Spleen (tissue), 11 donors: ENCODE measurements at regions not wholly inside any gene's neighbourhood (a gene's known extent, or its start where the extent isn't known, plus 50 kb on each side); places are given as distances from the start of the nearest gene placed in this dataset.

ENCODE experiments used
- DNase-seq: peaks from one replicate; pipeline ENCODE4 v3.0.0-alpha.2; 2020
- H3K27ac ChIP-seq, 8 donors: fragments of 200-600 bp; sonication (generic) in 7 of 8; 1 replicate in 4 of 8; 2 replicates in 4 of 8; pipeline versions ENCODE4 v1.5.0 to v1.8.0; 2016 to 2021; ENCODE audit warnings: inconsistent platforms in 4 of 8, mild to moderate bottlenecking in 4 of 8, moderate library complexity in 1 of 8
- H3K27me3 ChIP-seq, 7 donors: fragments of 200-600 bp; sonication (generic) in 6 of 7; replicated peaks in 1 of 7; 1 replicate in 4 of 7; 2 replicates in 3 of 7; pipeline versions ENCODE4 v1.5.0 to v1.8.0; 2016 to 2021; ENCODE audit warnings: inconsistent platforms in 3 of 7, mild to moderate bottlenecking in 1 of 7
- H3K36me3 ChIP-seq, 6 donors: fragments of 200-600 bp; sonication (generic) in 5 of 6; 1 replicate in 4 of 6; 2 replicates in 2 of 6; pipeline versions ENCODE4 v1.5.0 to v1.8.0; 2016 to 2021; ENCODE audit warnings: inconsistent platforms in 2 of 6
- H3K4me1 ChIP-seq, 6 donors: fragments of 200-600 bp; sonication (generic) in 5 of 6; 1 replicate in 3 of 6; 2 replicates in 3 of 6; pipeline versions ENCODE4 v1.5.0 to v1.8.0; 2016 to 2021; ENCODE audit warnings: inconsistent platforms in 3 of 6
- H3K4me3 ChIP-seq, 8 donors: fragments of 200-600 bp; sonication (generic) in 7 of 8; 1 replicate in 4 of 8; 2 replicates in 4 of 8; pipeline versions ENCODE4 v1.5.0 to v1.8.0; 2016 to 2021; ENCODE audit warnings: inconsistent platforms in 4 of 8, mild to moderate bottlenecking in 4 of 8, moderate library complexity in 2 of 8
- H3K9me3 ChIP-seq, 8 donors: fragments of 200-600 bp; sonication (generic) in 7 of 8; 1 replicate in 4 of 8; 2 replicates in 4 of 8; pipeline versions ENCODE4 v1.5.0 to v1.8.0; 2016 to 2021; ENCODE audit warnings: inconsistent platforms in 4 of 8
- CTCF ChIP-seq, 11 experiments: fragments of 200-600 bp in 7 of 11; fragments of 450-650 bp in 4 of 11; sonication (generic) in 4 of 11; IDR thresholded peaks in 8 of 11; conservative IDR thresholded peaks in 3 of 11; 1 replicate in 7 of 11; 2 replicates in 4 of 11; pipeline versions ENCODE4 v1.4.0 to v1.8.0; 2016 to 2021; ENCODE audit warnings: antibody characterized with exemption in 11 of 11, inconsistent platforms in 4 of 11, mild to moderate bottlenecking in 1 of 11
- POLR2A ChIP-seq, 3 donors: fragments of 450-650 bp; IDR thresholded peaks; one replicate each; pipeline ENCODE4 v1.5.1; 2017; ENCODE audit warnings: antibody characterized with exemption in 3 of 3, mild to moderate bottlenecking in 1 of 3
- POLR2AphosphoS5 ChIP-seq, 3 donors: sonication (generic); formaldehyde crosslinking; IDR thresholded peaks; one replicate each; pipeline ENCODE4 v1.5.1; 2017; ENCODE audit warnings: antibody characterized with exemption in 3 of 3
- WGBS, 5 donors: extraction: QIAGEN DNeasy Blood & Tissue Kit in 3 of 5; methylation state at CpG; one replicate each; pipeline versions ENCODE4 v1.1.5 to v1.1.7; 2013 to 2018; 5-methylcytosine and 5-hydroxymethylcytosine counted together
- intact Hi-C: fragments of 100-400 bp; cut with DNase I; formaldehyde crosslinking; loops from one replicate; pipeline ENCODE4 v1.15.0; 2023; ENCODE audit warnings: low total_unique reads
- donor health status: healthy with polysubstance abuse.
- donor health status: DM: no; HTN: no; CAD: no; lungs with moderate emphysema.
- donor health status: DM: no; HTN: no; CAD: no.
- donor health status: Bipolar disorder and iron deficiency.
- donor health status: healthy.
- donor health status: DM: no; HTN: no; CAD: no.
- donor health status: DM: yes; HTN: yes; CAD: no.

GRCh38 chr20:24129641-24130040, 141.1 kb upstream of the GGTLC1 start:
- 44 to 83% (median 63%) methylated on average over 1 of the region's 1 CpG for WGBS, 5 donors
- Histone ChIP-seq H3K27ac (no peak overlapping the region), H3K36me3 (no peaks in the 10 kb centered on the region), H3K4me3 (no peak overlapping the region), H3K4me1 (no peaks in the 10 kb centered on the region), H3K9me3 (peaks cover 0 to 5% (median 0%) of the 10 kb centered on the region in 8 donors), H3K27me3 (peaks cover 0 to 6% (median 0%) of the 10 kb centered on the region in 7 donors)
- DNase-seq = no peak
- no peak for TF ChIP-seq CTCF (IDR thresholded peaks at IDR 0.05 in 8 of 11, conservative IDR thresholded peaks at IDR 0.05 in 3 of 11)
- TF ChIP-seq POLR2A (IDR thresholded peaks at IDR 0.05) = no peak
- TF ChIP-seq POLR2AphosphoS5 (IDR thresholded peaks at IDR 0.05) = no peak
- intact Hi-C loops = no loop called here

GRCh38 chr20:24124951-24125650, 136.5 kb upstream of the GGTLC1 start:
- intact Hi-C loops = no loop called here
- WGBS, 5 donors = 74 to 86% (median 79%) methylated on average over 10 of the region's 10 CpGs
- Histone ChIP-seq H3K36me3 (no peaks in the 10 kb centered on the region), H3K27ac (no peak overlapping the region), H3K27me3 (peaks cover 0 to 6% (median 0%) of the 10 kb centered on the region in 7 donors), H3K4me3 (no peak overlapping the region), H3K9me3 (peaks cover 0 to 5% (median 0%) of the 10 kb centered on the region in 8 donors), H3K4me1 (no peaks in the 10 kb centered on the region)
- DNase-seq = no peak
- TF ChIP-seq POLR2AphosphoS5 (IDR thresholded peaks at IDR 0.05) (no peak), POLR2A (IDR thresholded peaks at IDR 0.05) (no peak), CTCF (IDR thresholded peaks at IDR 0.05 in 8 of 11, conservative IDR thresholded peaks at IDR 0.05 in 3 of 11) (no peak)

- WGBS, 5 donors = 74 to 88% (median 81%) methylated on average over 4 of the region's 4 CpGs
- intact Hi-C loops = no loop called here
- Histone ChIP-seq H3K36me3 (no peaks in the 10 kb centered on the region), H3K27ac (no peak overlapping the region), H3K27me3 (peaks cover 0 to 8% (median 0%) of the 10 kb centered on the region in 7 donors), H3K9me3 (peaks cover 0 to 5% (median 0%) of the 10 kb centered on the region in 8 donors), H3K4me1 (peaks cover 0 to 3% (median 0%) of the 10 kb centered on the region in 6 donors), H3K4me3 (no peak overlapping the region)
- DNase-seq = no peak
- TF ChIP-seq CTCF (IDR thresholded peaks at IDR 0.05 in 8 of 11, conservative IDR thresholded peaks at IDR 0.05 in 3 of 11) (no peak), POLR2A (IDR thresholded peaks at IDR 0.05) (no peak), POLR2AphosphoS5 (IDR thresholded peaks at IDR 0.05) (no peak)
Measured at GRCh38 chr20:24124003-24124402, 135.4 kb upstream of the GGTLC1 start.

- no peaks in the 10 kb centered on the region for H3K36me3 ChIP-seq
- no peak for DNase-seq
- TF ChIP-seq POLR2AphosphoS5 (IDR thresholded peaks at IDR 0.05) = peak in 1 of 3 donors; percentile 54
- no peak for TF ChIP-seq POLR2A (IDR thresholded peaks at IDR 0.05)
- H3K9me3 ChIP-seq = no peaks in the 10 kb centered on the region
- no peak overlapping the region for H3K27ac ChIP-seq
- WGBS, 5 donors = 46 to 60% (median 52%) methylated on average over 16 of the region's 16 CpGs
- H3K4me3 ChIP-seq = no peak overlapping the region
- peaks cover 0 to 12% (median 0%) of the 10 kb centered on the region in 6 donors for H3K4me1 ChIP-seq
- intact Hi-C loops = no loop called here
- H3K27me3 ChIP-seq = peaks cover 0 to 20% (median 0%) of the 10 kb centered on the region in 7 donors
Measured at GRCh38 chr20:24118441-24119175, 130.0 kb upstream of the GGTLC1 start.
